ENCODE measurements at regions not wholly inside any gene's neighbourhood (a gene's known extent, or its start where the extent isn't known, plus 50 kb on each side); places are given as distances from the start of the nearest gene placed in this dataset.

- no peak for DNase-seq
These were observed 555.9 kb downstream of the MIAT start for GRCh38 chr22:27213294-27213693.

DNA sequence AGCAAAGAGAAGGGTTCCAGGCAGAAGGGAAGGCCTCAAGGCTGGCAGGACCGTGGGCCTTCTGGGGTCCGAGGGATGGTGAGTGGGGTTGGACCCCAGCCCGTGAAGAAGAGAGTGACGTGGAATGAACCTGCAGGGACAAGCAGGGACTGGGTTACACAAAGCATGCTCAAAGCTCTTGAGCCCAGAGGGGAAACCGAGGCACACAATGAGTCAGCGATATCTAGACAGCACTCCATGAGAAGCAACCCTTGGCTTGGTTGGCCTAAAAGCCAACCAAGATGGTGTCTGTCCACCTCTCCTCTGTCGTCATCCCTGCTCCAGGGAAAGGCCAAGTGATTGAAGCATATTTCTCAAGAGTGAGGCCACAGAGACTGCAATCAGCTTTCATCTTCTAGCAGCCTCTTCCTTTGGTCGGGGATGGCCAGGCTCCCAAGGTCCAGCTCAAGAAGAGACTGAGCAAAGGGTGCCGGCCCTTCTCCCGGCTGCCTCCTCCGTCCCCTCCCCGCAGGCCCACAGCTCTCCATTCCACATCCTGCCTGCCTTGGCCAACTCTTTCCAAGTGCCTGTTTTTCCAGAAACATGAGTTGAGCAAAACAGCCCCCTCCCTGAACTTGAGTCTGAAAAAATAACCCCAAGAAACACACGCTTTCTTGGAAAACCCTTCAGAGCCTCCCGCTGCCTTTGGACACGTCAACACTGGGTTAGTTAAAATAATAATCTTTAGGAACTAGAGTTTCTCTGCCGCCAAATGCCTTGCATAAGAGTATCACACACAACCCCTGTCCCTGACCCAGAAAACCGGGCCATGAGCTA lies 556.6 kb downstream of the MIAT start:
- DNase-seq, result no peak

GRCh38 chr22:27214691-27215090 lies 557.3 kb downstream of the MIAT start:
- no peak for DNase-seq

DNA sequence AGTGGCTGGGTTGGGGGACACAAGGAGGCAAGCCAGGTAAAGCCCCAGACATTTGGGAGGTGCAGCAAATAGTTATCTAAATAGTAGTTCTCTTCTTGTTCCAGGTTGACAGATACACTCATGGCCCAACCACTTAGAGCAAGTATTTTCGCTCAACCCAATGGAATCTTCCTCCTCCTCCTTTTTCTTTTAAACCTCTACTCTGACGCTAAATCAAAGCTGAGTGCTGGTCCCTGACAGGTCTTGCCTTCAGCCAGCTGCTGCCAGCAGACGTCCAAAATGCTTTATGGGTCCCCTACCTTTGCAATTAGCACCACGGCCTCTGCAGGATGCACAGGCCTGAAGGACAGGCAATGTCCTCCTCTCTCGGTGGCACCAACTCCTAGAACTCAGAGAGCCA lies 558.5 kb downstream of the MIAT start:
- no peak for DNase-seq

- no peak for DNase-seq
These were observed 559.1 kb downstream of the MIAT start for GRCh38 chr22:27216444-27216843.

GRCh38 chr22:27217154-27217553 lies 559.8 kb downstream of the MIAT start:
- DNase-seq, result no peak

- DNase-seq, result no peak
These were observed 560.9 kb downstream of the MIAT start for GRCh38 chr22:27218012-27218920.

DNA sequence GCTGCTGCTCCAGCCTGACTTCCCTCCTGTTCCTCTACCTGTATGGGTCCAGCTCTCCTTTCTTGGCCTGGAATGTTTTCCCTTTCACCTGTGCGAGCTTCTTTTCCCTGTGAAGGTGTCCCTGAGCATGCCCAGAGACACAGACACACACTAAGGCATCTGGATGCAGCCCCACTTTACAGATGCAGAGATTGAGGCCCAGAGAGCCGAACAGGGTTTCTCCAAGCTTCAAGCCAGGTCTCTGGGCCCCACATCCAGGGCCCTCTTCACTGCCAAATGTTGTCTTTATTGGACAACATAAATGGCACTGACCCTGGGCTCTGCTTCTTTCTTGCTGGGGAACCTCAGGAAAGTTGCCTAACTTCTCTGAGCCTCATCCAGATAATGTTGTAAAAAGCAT lies 561.6 kb downstream of the MIAT start:
- DNase-seq, result no peak

DNA sequence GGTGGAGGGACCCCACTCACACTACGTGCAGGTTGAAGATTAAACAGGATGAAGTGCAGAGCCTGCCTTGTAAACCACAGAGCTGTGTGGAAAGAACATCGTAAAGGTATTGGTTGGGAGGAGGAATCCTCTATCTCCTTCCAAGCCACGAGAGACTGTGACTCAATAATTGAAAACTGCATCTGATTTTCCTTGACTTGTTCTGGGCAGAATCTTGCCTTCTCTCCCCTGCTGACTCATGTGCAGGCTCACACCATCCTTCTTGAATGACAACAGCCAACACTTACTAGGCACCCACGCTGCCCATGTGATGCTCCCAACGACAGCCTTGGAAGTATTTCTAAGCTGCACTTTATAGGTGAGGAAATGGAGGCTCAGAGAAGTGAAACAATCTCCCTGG lies 563.0 kb downstream of the MIAT start:
- DNase-seq, result peak in 35 of 56 donors; percentile 4 to 88 (median 51)

- DNase-seq, result no peak
These were observed 564.8 kb downstream of the MIAT start for GRCh38 chr22:27222178-27222577.

DNA sequence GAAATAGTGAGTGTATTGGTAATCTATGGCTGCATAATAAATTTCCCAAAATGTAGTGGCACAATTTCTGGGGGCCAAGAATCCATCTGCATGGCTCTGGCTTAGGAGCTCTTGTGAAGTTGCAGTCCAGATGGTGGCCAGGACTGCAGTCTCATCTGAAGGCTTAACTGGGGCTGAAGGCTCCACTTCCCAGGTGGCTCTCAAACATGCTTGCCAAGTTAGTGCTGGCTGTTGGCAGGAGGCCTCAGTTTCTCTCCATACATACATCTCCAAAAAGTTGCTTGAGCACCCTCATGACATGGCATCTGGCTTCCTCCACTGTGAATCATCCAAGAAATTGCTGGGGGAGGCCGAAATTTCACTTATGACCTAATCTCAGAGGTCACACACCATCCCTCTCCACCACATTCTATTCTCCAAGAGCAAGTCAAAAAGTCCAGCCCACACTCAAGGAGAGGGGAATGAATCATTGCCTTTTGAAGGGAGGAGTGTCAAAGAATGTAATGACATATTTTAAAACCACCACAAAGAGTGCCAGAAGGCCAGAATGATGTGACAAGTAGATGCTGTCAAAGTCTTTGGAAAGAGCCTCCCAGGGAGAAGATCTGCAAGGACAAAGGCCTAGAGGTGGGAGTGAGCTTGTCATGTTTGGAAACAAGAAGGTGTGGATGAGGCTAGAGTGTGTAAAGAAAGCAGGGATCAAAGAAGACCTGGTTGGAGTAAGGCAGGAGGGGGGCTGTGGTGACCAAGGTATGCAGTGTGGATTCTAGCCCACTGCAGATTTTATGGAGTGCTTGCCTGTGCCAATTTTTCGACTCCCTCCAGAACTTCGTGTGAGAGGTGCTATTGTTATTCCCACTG lies 566.2 kb downstream of the MIAT start:
- DNase-seq, result no peak

- peak in 1 of 56 donors; percentile 19 for DNase-seq
These were observed 567.3 kb downstream of the MIAT start for GRCh38 chr22:27224485-27225374.

DNA sequence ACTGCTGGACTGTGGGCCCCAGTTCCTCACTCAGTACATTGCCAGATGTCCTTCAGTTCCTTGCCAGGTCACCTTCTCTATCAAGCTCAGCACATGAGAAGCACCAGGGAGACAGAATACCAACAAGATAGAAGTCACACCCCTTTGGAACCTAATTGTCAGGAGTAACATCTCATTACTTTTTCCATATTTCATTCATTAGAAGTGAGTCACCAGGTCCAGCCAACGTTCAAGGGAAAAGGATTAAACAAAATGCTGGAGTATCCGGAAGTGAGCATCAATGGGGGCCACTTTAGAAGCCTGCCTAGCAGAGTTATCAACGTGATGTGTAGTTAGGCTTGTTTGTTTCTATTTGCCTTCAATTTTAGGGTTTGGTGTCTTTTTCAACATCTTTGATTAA lies 569.3 kb downstream of the MIAT start:
- no peak for DNase-seq

DNA sequence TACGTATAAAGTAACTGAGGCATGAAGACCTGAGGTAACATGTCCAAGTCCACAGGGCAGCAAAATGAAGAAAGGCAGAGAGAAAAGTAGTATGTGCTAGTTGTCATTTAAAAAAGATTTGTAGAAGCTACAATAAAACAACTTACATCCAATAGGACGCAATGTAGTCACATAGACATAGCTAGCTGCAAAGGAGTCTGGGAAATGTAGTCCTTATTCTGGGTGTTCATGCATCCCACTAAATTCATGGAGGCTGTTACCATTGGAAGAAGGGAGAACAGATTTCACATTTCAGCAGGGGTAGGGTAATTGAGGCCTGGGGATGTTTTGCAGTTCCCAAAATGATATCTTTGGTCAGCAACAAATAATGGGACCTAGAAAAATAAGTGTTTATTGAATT lies 571.4 kb downstream of the MIAT start:
- DNase-seq, result no peak

DNA sequence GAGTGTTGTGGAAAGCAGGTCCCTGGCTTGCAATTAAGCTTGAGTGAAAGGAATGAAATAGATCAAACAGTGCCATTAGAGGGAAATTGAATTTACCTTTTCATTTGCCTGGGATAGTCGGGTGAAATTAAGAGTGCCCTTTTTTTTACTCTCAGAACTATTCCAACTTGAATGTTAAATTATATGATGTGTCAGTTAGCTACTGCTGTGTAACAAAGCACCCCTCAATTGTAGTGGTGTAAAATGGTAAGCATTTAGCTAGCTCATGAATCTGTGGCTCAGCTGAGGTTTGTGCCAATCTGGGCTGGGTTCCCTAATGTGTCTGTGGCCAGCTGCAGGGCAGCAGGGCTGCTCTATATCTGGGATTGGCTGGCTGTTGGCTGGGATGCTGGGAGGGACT lies 571.4 kb downstream of the MN1 start:
- no peak for DNase-seq

DNA sequence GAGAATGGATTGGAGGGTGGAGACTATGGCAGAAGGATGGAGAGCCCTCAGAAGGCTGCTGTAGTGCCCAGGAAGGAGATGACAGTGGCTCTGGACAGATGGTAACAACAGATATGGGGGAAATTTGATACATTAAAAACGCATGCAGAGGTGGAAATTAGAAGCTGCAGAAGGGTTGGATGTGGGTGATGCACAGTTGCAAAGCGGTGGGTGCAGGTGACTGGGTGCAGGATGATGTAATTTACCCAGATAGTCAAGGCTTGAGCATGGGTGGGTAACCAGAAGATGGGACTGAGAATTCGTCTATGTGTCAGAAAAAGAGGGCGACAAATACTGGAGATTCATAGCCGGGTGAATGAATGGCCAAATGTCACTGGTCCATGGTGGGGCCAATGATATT lies 570.3 kb downstream of the MN1 start:
- DNase-seq, result peak in 1 of 56 donors; percentile 16

DNA sequence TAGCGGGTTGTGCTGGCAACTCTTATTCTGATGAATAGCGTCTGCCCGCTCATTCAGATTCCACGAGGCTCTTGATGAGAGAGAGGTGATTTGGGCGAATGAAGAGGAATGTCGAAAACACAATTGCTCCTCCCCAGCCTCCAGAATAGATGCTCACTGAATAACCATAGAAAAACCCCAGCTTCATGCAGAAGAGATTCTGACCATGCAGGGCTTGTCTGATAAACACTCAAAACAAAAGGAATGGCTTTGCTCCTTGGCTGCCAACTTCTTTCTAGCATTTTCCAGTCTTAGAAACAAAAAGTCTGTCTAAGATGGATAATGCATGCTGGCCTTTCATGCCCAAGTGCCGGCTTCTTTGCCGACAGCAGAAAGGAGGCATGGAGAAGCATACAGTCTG lies 569.5 kb downstream of the MN1 start:
- no peak for DNase-seq

DNA sequence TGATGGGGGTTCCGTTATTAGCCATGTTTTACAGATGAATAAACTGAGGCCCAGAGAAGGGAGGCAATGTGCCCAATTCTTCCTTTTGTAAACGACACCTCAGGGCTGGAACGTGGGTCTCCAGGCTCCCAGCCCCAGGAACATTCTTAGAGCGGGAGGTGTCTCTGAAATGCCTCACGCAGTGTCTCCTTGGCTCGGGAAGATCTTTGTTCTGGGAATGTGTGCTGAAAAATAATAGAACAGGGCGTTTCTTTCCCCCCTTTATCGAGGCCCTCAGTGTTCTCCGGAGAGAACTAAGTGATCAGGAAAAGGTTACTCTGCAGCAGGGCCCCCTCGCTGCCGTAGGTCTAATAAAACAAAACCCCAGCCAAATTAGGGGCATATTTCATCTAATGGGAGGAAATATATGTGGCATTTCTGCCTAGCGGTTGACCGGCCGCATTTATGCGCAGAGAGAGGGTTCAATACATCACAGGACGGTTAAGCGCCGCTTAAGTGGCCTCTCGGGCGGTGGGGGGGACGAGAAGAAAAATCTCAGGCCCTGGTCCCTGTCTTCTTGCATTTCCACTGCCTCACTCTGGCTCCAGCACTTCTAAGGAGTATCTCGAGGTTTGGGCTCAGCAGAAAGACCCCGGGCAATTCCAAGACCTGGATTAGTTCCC lies 564.3 kb downstream of the MN1 start:
- no peak for DNase-seq

GRCh38 chr22:27238935-27239510 lies 562.5 kb downstream of the MN1 start:
- DNase-seq, result no peak

DNA sequence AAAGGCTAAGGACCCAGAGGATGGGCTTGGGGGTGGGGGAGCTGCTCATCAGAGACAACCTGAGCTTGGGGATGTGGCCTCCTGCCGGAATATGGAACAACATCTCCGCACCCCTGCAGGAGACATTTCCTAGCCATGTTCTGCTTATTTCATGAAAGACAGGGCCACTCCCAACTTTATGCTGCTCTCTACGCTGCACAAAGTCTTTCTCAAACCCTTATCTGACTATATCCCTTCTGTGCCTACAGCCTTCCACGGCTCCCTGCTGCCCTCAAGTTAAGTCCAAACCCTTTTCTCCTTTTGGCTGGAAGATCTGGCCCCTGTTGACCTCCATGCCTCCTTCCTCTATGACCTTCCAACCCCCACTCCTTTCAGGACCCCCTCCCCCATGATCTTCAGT lies 562.0 kb downstream of the MN1 start:
- no peak for DNase-seq

Data from nucleus accumbens (tissue), 56 donors.